ENCODE measurements at regions not wholly inside any gene's neighbourhood (a gene's known extent, or its start where the extent isn't known, plus 50 kb on each side); places are given as distances from the start of the nearest gene placed in this dataset.

DNA sequence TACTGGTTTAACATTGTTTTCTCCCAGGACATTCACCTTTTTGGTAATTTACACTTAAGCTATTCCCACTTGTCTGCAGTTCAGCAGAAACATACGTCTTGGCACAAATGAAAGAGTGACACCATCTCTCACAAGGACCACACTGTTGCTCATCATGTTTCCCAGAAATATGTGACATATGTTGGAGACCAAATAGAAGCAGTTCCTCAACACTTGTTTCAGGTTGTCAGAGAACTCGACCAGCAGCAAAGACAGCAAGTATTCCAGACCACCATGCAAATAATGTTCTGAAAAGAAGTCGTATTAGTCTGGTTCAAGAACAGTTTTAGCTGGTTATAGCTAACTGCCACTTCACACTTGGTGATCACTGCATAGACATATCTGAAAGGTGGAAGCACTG is 81.3 kb upstream of the KLF6 start:
- H3K27ac ChIP-seq = no peak overlapping the region
- ChIA-PET POLR2A (ENCODE audit: low non-redundant PET) (no interaction called here), CTCF (interaction anchor here (0.6 kb wide), 1 partner anchor 253 kb away, joined by 3 read pairs; no protein-coding TSS in a partner anchor)
- no peak for TF ChIP-seq CTCF (conservative IDR thresholded peaks at IDR 0.05; ENCODE audit: low read depth)
- DNase-seq (ENCODE audit: low spot score) = no peak

- no peak for TF ChIP-seq CTCF (conservative IDR thresholded peaks at IDR 0.05; ENCODE audit: low read depth)
- no peak overlapping the region for H3K27ac ChIP-seq
- ChIA-PET POLR2A (ENCODE audit: low non-redundant PET) (no interaction called here), CTCF (interaction anchor here (0.6 kb wide), 2 partner anchors 10 to 253 kb away, joined by 3 read pairs; no protein-coding TSS in a partner anchor)
- no peak for DNase-seq (ENCODE audit: low spot score)
Observed at GRCh38 chr10:3865565-3865964, 80.6 kb upstream of the KLF6 start.

GRCh38 chr10:3861795-3862194 is 76.8 kb upstream of the KLF6 start:
- ChIA-PET POLR2A (ENCODE audit: low non-redundant PET) (no interaction called here), CTCF (no interaction called here)
- no peak for TF ChIP-seq CTCF (conservative IDR thresholded peaks at IDR 0.05; ENCODE audit: low read depth)
- H3K27ac ChIP-seq = no peak overlapping the region
- no peak for DNase-seq (ENCODE audit: low spot score)

DNA sequence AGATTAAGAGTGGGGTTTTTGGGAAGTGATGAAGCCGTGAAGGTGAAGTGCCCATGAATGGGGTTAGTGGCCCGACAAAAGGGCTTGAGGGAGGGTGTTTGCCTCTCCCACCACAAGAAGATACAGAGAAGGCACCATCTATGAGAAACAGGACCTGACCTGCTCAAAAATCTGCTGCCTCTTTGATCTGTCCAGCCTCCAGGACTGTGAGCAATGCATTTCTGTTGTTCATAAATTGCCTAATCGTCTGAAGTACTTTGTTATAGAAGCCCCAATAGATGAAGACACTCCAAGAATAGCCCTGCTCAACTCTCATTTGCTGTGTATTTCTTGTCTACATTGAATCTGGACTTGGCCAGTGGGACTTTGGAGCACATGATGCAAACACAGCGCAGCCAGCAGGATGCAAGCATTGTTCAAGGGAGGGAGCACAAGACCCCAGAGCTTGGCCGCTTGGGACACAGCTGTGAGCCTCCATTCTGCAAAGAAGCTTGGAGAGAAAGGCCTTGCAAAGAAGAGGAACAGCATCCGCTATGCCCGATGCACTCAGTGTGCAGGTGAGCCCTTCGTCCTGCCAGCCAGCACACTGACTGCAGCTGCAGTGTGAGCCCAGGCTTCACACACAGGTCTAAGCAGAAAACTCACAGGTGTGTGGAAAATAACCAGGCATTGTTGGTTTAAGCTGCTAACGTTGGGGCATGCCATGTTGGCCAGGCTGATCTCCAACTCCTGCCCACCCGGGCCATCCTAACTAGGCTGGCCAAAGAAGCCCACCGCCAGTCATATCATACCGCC is 73.2 kb upstream of the KLF6 start:
- POLR2A ChIA-PET (ENCODE audit: low non-redundant PET) = no interaction called here
- no peak for TF ChIP-seq CTCF (conservative IDR thresholded peaks at IDR 0.05; ENCODE audit: low read depth)
- no peak overlapping the region for H3K27ac ChIP-seq
- CTCF ChIA-PET = no interaction called here
- no peak for DNase-seq (ENCODE audit: low spot score)

DNA sequence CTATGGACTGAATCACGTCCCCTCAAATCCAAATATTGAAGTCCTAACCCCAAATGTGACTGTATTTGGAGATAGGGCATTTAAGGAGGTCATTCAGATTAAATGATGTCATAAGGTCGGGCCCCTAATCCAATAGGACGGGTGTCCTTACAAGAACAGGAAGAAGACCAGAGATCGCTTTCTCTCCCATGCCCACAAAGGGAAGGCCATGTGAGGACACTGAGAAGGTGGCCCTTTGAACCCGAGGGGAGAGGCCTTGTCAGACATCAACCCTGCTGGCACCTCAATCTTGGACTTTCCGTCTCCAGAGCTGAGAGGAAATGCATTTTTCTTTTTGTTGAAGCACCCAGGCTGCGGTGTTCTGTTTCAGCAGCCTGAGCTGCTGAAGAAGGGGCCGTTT is 72.3 kb upstream of the KLF6 start:
- POLR2A ChIA-PET (ENCODE audit: low non-redundant PET) = no interaction called here
- TF ChIP-seq CTCF (conservative IDR thresholded peaks at IDR 0.05; ENCODE audit: low read depth) = no peak

DNA sequence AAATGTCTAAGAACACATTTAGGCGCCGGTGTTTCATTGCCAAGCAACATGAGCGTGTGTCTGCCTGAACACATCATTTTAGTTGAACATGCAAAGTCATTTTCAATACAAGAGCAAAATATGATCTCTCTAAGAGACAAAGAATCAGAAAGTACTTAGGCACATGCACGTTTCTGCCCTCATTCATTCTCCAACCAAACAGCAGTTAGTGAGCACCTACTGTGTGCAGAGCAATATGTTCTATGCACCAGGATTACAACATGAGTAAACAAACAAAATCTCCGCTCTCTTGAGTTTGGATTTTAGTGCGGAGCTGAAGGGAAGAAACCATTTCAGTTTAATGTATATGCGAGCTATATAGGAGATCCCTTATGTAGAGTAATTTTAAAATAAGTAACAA is 71.6 kb upstream of the KLF6 start:
- ChIA-PET CTCF (no interaction called here), POLR2A (ENCODE audit: low non-redundant PET) (no interaction called here)
- DNase-seq (ENCODE audit: low spot score) = no peak
- no peak overlapping the region for H3K27ac ChIP-seq
- TF ChIP-seq CTCF (conservative IDR thresholded peaks at IDR 0.05; ENCODE audit: low read depth) = no peak

More for the DNA sequence above, 72.3 kb upstream of the KLF6 start:
- CTCF ChIA-PET = no interaction called here
- H3K27ac ChIP-seq = no peak overlapping the region
- no peak for DNase-seq (ENCODE audit: low spot score)

Measured in RWPE1 (cell line).